Astrocyte of the cerebellum (primary cell): ENCODE measurements at regions not wholly inside any gene's neighbourhood (a gene's known extent, or its start where the extent isn't known, plus 50 kb on each side); places are given as distances from the start of the nearest gene placed in this dataset.
"Not testable (repeated sequence)": the region's sequence is repeated elsewhere in the genome, so short reads cannot be mapped to it uniquely, and the experiment has no call there.

Experiments
- DNase-seq: peaks from one replicate; pipeline ENCODE4 v3.0.0-alpha.2; 2011; ENCODE audit warnings: low read depth
- H3K4me3 ChIP-seq: 2 replicates; pipeline ENCODE4 v1.5.1; 2011; ENCODE audit warnings: mild to moderate bottlenecking, low read depth, low read length, moderate library complexity
- in situ Hi-C: cut with HindIII; loops from 2 replicates; pipeline ENCODE4 v1.10.0; 2017; ENCODE audit warnings: low sequenced_read_pairs
- TF ChIP-seq, protein P1 (sequence below): IDR thresholded peaks from 2 replicates; pipeline ENCODE4 v1.5.1; 2012; ENCODE audit warnings: low read length, low read depth, moderate library complexity, mild to moderate bottlenecking; ENCODE audit errors: missing control alignments

GRCh38 chr13:99686944-99687411 lies 185.7 kb downstream of the TM9SF2 start:
- TF ChIP-seq, protein P1, sequence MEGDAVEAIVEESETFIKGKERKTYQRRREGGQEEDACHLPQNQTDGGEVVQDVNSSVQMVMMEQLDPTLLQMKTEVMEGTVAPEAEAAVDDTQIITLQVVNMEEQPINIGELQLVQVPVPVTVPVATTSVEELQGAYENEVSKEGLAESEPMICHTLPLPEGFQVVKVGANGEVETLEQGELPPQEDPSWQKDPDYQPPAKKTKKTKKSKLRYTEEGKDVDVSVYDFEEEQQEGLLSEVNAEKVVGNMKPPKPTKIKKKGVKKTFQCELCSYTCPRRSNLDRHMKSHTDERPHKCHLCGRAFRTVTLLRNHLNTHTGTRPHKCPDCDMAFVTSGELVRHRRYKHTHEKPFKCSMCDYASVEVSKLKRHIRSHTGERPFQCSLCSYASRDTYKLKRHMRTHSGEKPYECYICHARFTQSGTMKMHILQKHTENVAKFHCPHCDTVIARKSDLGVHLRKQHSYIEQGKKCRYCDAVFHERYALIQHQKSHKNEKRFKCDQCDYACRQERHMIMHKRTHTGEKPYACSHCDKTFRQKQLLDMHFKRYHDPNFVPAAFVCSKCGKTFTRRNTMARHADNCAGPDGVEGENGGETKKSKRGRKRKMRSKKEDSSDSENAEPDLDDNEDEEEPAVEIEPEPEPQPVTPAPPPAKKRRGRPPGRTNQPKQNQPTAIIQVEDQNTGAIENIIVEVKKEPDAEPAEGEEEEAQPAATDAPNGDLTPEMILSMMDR = no peak
- in situ Hi-C loops = loop anchor here (5.0 kb wide), 2 partner anchors 50 to 95 kb away; no protein-coding TSS in a partner anchor
- no peak for DNase-seq
- H3K4me3 ChIP-seq = no peak overlapping the region

GRCh38 chr13:99686157-99686572 lies 184.9 kb downstream of the TM9SF2 start:
- DNase-seq = no peak
- in situ Hi-C loops = loop anchor here (5.0 kb wide), 2 partner anchors 51 to 94 kb away; no protein-coding TSS in a partner anchor
- H3K4me3 ChIP-seq = no peak overlapping the region
- TF ChIP-seq, protein P1 = no peak

GRCh38 chr13:99681695-99682094 lies 180.4 kb downstream of the TM9SF2 start:
- DNase-seq = no peak
- TF ChIP-seq, protein P1 = no peak
- in situ Hi-C loops = no loop called here
- H3K4me3 ChIP-seq = no peak overlapping the region

GRCh38 chr13:99677116-99677951 lies 176.1 kb downstream of the TM9SF2 start:
- DNase-seq = no peak

DNA sequence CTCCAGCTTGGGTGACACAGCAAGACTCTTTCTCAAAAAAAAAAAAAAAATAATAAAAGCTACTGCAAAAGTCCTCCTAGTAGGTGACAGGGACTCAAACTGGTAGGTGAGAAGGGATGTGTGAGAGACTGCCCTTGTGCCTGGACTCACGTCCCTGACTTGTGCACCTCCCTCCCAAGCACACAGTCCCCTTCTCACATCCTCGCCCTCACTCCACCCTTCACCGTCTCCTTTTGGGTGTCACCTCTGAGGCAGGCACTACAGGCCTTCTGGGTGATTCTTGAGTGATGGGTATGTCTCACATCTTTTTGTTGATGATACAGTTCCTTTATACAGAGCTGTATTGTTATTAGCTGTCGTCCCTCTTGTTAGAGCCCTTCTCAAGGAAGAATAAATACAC lies 170.5 kb downstream of the TM9SF2 start:
- TF ChIP-seq, protein P1 = no peak
- no peak for DNase-seq
- in situ Hi-C loops = loop anchor here (25.0 kb wide), 1 partner anchor 566 kb away; no protein-coding TSS in a partner anchor
- no peak overlapping the region for H3K4me3 ChIP-seq

More at GRCh38 chr13:99677116-99677951, 176.1 kb downstream of the TM9SF2 start:
- in situ Hi-C loops = no loop called here
- TF ChIP-seq, protein P1 = no peak
- no peak overlapping the region for H3K4me3 ChIP-seq

DNA sequence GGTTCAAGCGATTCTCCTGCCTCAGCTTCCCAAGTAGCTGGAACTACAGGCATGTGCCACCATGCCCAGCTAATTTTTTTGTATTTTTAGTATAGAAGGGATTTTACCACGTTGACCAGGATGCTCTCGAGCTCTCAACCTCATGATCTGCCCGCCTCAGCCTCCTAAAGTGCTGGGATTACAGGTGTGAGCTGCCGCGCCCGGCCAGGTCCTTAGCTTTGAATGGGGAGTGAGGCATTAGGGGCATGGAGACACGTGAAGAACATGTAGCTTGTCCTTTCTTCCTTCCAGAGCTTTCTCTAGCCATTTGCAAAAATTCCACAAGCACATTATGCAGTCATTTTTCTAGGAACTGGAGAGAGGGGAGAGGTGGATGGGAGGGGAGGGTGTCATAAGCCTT lies 167.8 kb downstream of the TM9SF2 start:
- not testable (repeated sequence) for DNase-seq, H3K4me3 ChIP-seq
- in situ Hi-C loops = loop anchor here (25.0 kb wide), 1 partner anchor 568 kb away; no protein-coding TSS in a partner anchor

DNA sequence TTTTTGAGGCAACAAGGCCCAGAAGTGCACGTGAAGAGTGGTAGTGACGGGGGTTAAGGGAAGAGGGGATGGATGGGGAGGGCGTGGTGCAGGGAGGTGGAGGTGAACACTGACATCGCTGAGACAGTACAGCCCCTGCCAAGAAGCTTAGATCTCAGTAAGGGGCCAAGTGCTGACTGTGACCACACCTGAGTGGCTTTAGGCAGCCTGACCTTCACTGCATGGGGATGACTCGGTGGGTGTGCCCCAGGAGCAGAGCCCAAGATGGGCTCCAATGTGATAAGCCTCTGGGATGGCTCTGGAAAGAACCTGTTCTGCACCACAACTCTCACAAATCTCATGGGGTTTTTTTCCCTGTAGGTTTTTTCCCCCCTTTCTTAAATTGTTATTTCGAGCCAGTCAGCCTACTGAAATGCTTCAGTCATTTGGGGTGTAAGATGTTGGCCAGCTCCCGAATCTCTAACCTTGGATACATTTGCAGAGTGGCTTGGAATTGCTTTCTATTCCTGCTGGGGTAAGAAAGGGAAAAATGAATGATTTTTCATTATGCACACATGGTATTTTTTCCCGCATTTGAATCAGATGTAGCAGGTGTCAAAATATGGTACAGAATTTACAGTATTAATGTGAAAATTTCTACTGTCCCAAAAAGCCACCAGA lies 165.0 kb downstream of the TM9SF2 start:
- TF ChIP-seq, protein P1 = no peak
- DNase-seq = no peak
- no peak overlapping the region for H3K4me3 ChIP-seq
- in situ Hi-C loops = loop anchor here (25.0 kb wide), 1 partner anchor 571 kb away; no protein-coding TSS in a partner anchor
